ENCODE measurements at regions not wholly inside any gene's neighbourhood (a gene's known extent, or its start where the extent isn't known, plus 50 kb on each side); places are given as distances from the start of the nearest gene placed in this dataset.
"Not testable (repeated sequence)": the region's sequence is repeated elsewhere in the genome, so short reads cannot be mapped to it uniquely, and the experiment has no call there.

- no peak for DNase-seq
- in situ Hi-C loops (cut with MboI; ENCODE audit: low pct_unique_long_range_greater_than_20kb, low sequenced_read_pairs), result no loop called here
These were observed 155.3 kb upstream of the CCDC196 start for GRCh38 chr14:66330916-66331315.

DNA sequence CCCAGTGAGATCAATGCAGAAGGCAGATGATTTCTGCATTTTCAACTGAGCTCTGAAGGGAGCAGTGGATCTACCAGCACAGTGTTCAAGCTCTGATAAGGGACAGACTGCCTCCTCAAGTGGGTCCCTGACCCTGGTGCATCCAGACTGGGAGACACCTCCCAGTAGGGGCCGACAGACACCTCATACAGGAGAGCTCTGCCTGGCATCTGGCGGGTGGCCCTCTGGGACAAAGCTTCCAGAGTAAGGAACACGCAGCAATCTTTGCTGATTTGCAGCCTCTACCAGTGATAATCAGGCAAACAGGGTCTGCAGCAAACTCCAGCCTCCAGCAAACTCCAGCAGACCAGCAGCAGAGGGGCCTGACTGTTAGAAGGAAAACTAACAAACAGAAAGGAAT lies 152.9 kb upstream of the CCDC196 start:
- in situ Hi-C loops (cut with MboI; ENCODE audit: low pct_unique_long_range_greater_than_20kb, low sequenced_read_pairs); DNase-seq: not testable (repeated sequence)

- in situ Hi-C loops (cut with MboI; ENCODE audit: low pct_unique_long_range_greater_than_20kb, low sequenced_read_pairs), result no loop called here
- no peak for DNase-seq
These were observed 144.9 kb upstream of the CCDC196 start for GRCh38 chr14:66341239-66341638.

GRCh38 chr14:66345986-66346385 lies 140.2 kb upstream of the CCDC196 start:
- no peak for DNase-seq
- in situ Hi-C loops (cut with MboI; ENCODE audit: low pct_unique_long_range_greater_than_20kb, low sequenced_read_pairs), result no loop called here

DNA sequence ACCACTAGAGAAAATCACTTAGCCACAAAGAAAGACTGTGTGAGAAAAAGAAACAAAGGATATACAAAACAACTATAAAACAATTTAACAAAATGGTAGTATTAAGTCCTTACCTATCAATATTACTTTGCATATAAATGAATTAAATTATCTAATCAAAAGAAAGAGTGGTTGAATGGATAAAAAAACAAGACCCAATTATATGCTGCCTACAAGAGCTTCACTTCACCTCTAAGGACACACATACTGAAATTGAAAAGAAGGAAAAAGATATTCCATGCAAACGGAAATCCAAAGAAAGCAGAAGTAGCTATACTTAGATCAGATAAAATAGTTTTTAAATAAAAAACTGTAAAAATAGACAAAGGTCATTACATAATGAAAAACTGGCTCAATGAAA lies 134.9 kb upstream of the CCDC196 start:
- DNase-seq, result no peak
- in situ Hi-C loops (cut with MboI; ENCODE audit: low pct_unique_long_range_greater_than_20kb, low sequenced_read_pairs), result no loop called here

DNA sequence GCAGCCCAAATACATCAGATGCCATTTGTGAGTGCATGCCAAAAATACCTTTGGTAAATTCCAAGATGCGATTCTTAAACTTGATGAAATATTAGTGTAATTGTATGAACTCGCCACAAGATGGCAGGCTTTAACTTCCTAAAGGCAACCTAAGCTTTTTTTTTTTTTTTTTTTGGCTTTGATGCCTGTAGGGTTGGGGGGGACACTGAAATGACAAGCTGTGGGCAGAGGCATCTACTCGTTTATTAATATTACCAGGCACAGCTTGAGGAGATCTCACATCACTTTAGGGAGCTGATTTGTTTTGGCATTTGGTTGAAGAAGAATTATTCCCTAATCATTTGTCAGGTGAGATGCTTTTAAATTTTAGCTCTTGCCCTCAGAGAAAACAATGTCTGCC lies 126.7 kb upstream of the CCDC196 start:
- in situ Hi-C loops (cut with MboI; ENCODE audit: low pct_unique_long_range_greater_than_20kb, low sequenced_read_pairs), result no loop called here
- peak; percentile 43 for DNase-seq

DNA sequence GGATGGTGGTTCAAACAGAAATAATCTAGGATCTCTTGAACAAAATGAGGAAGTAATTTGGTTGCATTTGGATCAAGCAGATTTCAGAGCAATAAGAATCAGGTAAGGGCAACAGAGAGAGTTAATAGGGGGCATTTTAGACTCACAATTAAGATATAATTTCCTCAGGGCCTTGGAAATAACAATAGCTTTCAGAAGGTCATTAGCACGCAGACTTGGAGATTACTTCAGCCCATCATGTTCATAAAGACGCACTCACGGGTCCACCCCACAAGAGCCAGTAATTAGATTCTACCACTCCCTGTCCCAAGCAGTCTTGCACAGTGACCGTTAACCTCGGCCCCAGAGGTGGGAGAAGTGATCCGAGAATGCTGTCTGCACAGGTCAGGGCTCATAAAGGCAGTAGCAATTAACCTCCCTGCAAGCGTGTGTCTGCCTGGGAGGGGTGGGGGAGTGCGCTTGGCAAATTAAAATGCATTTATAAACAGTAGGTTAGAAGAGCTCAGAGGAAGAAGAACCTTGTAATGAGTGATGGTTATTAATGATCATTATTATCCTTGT lies 125.7 kb upstream of the CCDC196 start:
- peak; percentile 16 for DNase-seq
- in situ Hi-C loops (cut with MboI; ENCODE audit: low pct_unique_long_range_greater_than_20kb, low sequenced_read_pairs), result no loop called here

GRCh38 chr14:66361013-66361412 lies 125.2 kb upstream of the CCDC196 start:
- no peak for DNase-seq
- in situ Hi-C loops (cut with MboI; ENCODE audit: low pct_unique_long_range_greater_than_20kb, low sequenced_read_pairs), result no loop called here

DNA sequence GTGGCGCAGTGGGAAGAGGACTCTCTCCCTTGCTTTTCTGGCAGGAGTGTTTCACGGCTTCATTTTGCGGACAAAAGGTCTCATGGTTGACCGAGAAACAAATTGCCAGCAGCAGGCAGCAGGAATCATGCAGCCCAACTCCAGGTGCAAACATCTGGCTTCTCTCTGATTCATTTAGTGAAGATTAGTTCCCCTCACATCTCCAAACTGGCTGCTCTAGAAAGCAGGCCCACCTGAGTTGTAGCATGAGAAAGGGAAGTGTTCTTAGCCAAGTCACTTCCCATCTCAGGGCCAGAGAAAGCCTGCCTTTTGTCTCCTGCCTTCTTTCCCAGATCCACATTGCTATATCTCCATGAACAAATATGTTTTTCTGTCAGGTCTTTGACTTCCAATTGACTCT lies 120.8 kb upstream of the CCDC196 start:
- in situ Hi-C loops (cut with MboI; ENCODE audit: low pct_unique_long_range_greater_than_20kb, low sequenced_read_pairs), result no loop called here
- no peak for DNase-seq

GRCh38 chr14:66369157-66369697 lies 116.9 kb upstream of the CCDC196 start:
- in situ Hi-C loops (cut with MboI; ENCODE audit: low pct_unique_long_range_greater_than_20kb, low sequenced_read_pairs), result no loop called here
- no peak for DNase-seq

GRCh38 chr14:66371776-66372175 lies 114.4 kb upstream of the CCDC196 start:
- no peak for DNase-seq
- in situ Hi-C loops (cut with MboI; ENCODE audit: low pct_unique_long_range_greater_than_20kb, low sequenced_read_pairs), result no loop called here

- no peak for DNase-seq
- in situ Hi-C loops (cut with MboI; ENCODE audit: low pct_unique_long_range_greater_than_20kb, low sequenced_read_pairs), result no loop called here
These were observed 110.9 kb upstream of the CCDC196 start for GRCh38 chr14:66375046-66375964.

DNA sequence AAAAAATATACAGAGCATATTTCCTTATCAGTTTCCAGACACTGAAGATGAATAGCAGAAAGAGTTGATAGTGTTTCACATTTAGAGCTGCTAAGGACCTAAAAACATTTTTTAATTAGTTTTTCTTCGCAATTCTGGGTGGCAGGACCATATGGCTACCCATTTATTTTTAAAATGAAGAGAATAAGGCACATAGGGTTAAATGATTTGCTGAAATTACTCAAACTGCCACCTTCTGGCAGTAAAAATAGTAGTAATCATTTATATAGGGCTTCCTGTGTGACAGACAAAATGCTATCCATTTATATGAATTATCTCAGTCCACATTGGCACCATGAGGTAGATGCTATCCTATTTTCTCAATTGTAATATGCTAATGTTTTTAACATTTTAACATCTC lies 108.6 kb upstream of the CCDC196 start:
- in situ Hi-C loops (cut with MboI; ENCODE audit: low pct_unique_long_range_greater_than_20kb, low sequenced_read_pairs), result no loop called here
- DNase-seq, result no peak

DNA sequence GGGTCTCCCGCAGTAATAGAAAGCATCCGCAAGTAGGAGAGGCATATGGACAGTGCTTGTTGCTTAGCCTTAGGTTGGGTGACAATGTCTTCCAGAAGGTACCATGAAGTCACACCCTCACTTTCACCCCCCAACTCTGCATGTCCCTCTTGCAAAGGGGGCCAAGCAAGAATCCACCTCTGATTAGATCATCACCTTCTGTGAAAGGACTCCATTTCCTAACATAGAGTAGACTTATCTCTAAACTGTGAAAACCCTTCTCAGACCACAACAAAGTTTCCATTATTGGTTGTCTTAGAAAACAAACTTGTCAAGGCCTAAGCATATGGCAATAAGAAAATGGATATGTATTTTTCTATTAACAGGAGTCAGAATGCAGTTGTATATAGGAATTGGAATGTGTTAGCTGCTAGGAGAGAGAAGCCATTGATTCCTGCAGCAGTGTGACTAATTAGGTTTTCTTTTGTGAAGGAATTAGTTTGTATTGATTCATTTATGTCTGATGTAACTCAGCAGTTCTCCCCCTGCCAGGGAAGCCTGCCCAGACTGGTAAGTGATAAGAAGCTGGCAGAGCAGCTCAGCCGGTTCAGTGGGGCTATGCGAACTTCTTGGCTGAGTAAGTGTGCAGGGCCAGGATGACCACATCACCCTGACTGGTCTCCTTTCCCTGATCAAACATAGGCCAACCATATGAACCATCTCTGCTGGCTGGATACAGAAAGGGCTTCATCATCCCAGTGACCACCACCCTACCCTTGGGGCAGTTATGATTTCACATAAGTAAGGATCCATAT lies 107.3 kb upstream of the CCDC196 start:
- in situ Hi-C loops (cut with MboI; ENCODE audit: low pct_unique_long_range_greater_than_20kb, low sequenced_read_pairs), result no loop called here
- DNase-seq, result no peak

GRCh38 chr14:66380143-66380542 lies 106.0 kb upstream of the CCDC196 start:
- no peak for DNase-seq

GRCh38 chr14:66381755-66382154 lies 104.4 kb upstream of the CCDC196 start:
- no peak for DNase-seq
- in situ Hi-C loops (cut with MboI; ENCODE audit: low pct_unique_long_range_greater_than_20kb, low sequenced_read_pairs), result no loop called here

More at GRCh38 chr14:66380143-66380542, 106.0 kb upstream of the CCDC196 start:
- in situ Hi-C loops (cut with MboI; ENCODE audit: low pct_unique_long_range_greater_than_20kb, low sequenced_read_pairs), result no loop called here

DNA sequence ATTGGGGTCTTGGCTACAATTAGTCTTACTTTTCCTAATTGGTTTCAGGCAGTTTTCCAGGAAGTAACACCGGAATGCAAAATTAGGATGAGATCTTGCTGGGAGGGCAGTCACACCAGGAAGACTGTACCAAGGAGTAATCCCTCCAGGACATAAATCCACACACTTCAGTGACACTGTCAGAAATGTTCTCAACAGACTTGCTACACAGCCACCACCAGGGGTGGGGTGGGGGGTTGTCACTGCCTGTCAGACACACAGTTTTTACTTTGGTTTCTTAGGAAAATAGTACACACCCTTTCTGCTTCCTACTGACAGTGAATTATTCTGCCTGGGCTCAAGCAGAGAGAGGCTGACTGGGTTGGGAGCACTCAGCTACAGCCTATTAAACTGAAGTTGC lies 102.9 kb upstream of the CCDC196 start:
- DNase-seq, result no peak
- in situ Hi-C loops (cut with MboI; ENCODE audit: low pct_unique_long_range_greater_than_20kb, low sequenced_read_pairs), result no loop called here

GRCh38 chr14:66383771-66384170 lies 102.4 kb upstream of the CCDC196 start:
- DNase-seq, result no peak
- in situ Hi-C loops (cut with MboI; ENCODE audit: low pct_unique_long_range_greater_than_20kb, low sequenced_read_pairs), result no loop called here

DNA sequence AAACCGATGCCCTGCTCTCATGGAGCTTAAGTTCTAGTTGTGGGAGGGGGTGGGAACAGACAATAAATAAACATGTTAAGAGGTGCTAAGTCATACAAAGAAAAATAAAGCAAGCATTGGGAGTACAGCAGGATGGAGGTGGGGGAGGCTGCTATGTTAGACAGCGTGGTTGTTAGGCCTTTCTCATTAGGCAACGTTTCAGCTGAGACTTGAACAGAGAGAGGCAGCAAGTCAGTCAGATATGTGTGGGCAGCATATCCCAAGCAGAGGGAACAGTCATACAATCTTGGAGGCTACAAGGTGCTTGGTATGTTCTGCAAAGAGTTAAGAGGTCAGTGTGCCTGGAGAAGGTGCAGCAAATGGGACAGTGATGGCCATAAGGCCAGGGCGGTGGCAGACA lies 97.7 kb upstream of the CCDC196 start:
- no peak for DNase-seq
- in situ Hi-C loops (cut with MboI; ENCODE audit: low pct_unique_long_range_greater_than_20kb, low sequenced_read_pairs), result no loop called here

DNA sequence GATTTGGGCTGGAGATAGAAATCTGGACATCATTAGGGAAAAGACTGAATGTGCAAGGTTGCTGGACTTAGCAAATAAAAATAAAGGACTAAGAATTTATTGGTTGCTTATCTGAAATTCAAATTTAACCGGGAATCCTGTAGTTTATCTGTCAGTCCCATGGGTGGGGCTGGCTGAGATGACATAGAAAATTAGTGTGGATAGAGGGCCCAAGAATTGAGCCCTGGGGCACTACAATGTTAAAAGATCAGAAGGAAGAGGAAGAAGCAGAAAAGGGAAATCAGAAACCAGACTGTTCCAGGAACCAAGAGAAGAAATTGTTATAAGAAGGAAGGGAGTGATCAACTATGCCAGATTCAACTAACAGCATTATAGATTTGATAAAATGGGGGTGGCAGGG lies 96.7 kb upstream of the CCDC196 start:
- no peak for DNase-seq
- in situ Hi-C loops (cut with MboI; ENCODE audit: low pct_unique_long_range_greater_than_20kb, low sequenced_read_pairs), result no loop called here
